DMS79 (cell line): ENCODE measurements at regions not wholly inside any gene's neighbourhood (a gene's known extent, or its start where the extent isn't known, plus 50 kb on each side); places are given as distances from the start of the nearest gene placed in this dataset.
"Not testable (repeated sequence)": the region's sequence is repeated elsewhere in the genome, so short reads cannot be mapped to it uniquely, and the experiment has no call there.

Experiments
- DNase-seq: peaks from one replicate; lab custom pipeline; 2025; lab: John Stamatoyannopoulos, UW

- not testable (repeated sequence) for DNase-seq
These were observed 52.4 kb upstream of the JARID2 start for GRCh38 chr6:15193451-15193850.

DNA sequence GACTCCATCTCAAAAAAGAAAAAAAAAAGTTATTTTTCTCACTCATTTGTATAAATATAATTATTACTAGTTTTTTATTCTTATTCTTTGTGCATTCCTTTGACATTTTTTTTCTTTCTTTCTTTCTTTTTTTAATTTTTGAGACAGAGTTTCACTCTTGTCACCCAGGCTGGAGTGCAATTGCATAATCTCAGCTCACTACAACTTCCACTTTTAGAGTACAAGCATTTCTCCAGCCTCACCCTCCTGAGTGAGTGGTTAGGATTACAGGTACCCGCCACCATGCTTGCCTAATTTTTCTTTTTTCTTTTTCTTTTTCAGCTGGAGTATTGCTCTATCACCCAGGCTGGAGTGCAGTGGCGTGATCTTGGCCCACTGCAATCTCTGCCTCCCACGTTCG is 51.4 kb upstream of the JARID2 start:
- DNase-seq = no peak
